Suprapubic skin (tissue), 4 donors: ENCODE measurements at regions not wholly inside any gene's neighbourhood (a gene's known extent, or its start where the extent isn't known, plus 50 kb on each side); places are given as distances from the start of the nearest gene placed in this dataset.

Experiments
- DNase-seq, 2 donors: peaks; one replicate each; pipeline ENCODE4 v3.0.0-alpha.2; 2019; ENCODE audit warnings: low spot score in 2 of 2
- H3K27ac ChIP-seq: fragments of 200-600 bp; sonication (generic); one replicate; pipeline ENCODE4 v1.5.1; 2019
- H3K27me3 ChIP-seq: fragments of 200-600 bp; sonication (generic); one replicate; pipeline ENCODE4 v1.5.1; 2019
- H3K36me3 ChIP-seq: fragments of 200-600 bp; sonication (generic); one replicate; pipeline ENCODE4 v1.5.1; 2019
- H3K4me1 ChIP-seq: fragments of 200-600 bp; sonication (generic); one replicate; pipeline ENCODE4 v1.5.1; 2019
- H3K4me3 ChIP-seq: fragments of 200-600 bp; sonication (generic); one replicate; pipeline ENCODE4 v1.5.1; 2019; ENCODE audit warnings: mild to moderate bottlenecking
- H3K9me3 ChIP-seq: fragments of 200-600 bp; sonication (generic); one replicate; pipeline ENCODE4 v1.5.1; 2019
- EP300 ChIP-seq: sonication (generic); formaldehyde crosslinking; IDR thresholded peaks from one replicate; pipeline ENCODE4 v1.6.1; 2017; ENCODE audit warnings: antibody characterized with exemption
- POLR2A ChIP-seq, 2 donors: fragments of 450-650 bp; IDR thresholded peaks; one replicate each; pipeline ENCODE4 v1.6.1; 2017; ENCODE audit warnings: antibody characterized with exemption in 2 of 2, mild to moderate bottlenecking in 2 of 2, moderate library complexity in 2 of 2
- POLR2AphosphoS5 ChIP-seq, 3 donors: sonication (generic); formaldehyde crosslinking; IDR thresholded peaks; one replicate each; pipeline ENCODE4 v1.6.1; 2017; ENCODE audit warnings: antibody characterized with exemption in 3 of 3
- WGBS: methylation state at CpG from one replicate; pipeline ENCODE4 v1.1.5; 2018; 5-methylcytosine and 5-hydroxymethylcytosine counted together
- TF ChIP-seq, protein P1 (sequence below), 2 donors: fragments of 200-600 bp in 1 of 2; fragments of 450-650 bp in 1 of 2; sonication (generic) in 1 of 2; IDR thresholded peaks; one replicate each; pipeline ENCODE4 v1.5.1; 2016 to 2019; ENCODE audit warnings: antibody characterized with exemption in 2 of 2, mild to moderate bottlenecking in 1 of 2, moderate library complexity in 1 of 2

DNA sequence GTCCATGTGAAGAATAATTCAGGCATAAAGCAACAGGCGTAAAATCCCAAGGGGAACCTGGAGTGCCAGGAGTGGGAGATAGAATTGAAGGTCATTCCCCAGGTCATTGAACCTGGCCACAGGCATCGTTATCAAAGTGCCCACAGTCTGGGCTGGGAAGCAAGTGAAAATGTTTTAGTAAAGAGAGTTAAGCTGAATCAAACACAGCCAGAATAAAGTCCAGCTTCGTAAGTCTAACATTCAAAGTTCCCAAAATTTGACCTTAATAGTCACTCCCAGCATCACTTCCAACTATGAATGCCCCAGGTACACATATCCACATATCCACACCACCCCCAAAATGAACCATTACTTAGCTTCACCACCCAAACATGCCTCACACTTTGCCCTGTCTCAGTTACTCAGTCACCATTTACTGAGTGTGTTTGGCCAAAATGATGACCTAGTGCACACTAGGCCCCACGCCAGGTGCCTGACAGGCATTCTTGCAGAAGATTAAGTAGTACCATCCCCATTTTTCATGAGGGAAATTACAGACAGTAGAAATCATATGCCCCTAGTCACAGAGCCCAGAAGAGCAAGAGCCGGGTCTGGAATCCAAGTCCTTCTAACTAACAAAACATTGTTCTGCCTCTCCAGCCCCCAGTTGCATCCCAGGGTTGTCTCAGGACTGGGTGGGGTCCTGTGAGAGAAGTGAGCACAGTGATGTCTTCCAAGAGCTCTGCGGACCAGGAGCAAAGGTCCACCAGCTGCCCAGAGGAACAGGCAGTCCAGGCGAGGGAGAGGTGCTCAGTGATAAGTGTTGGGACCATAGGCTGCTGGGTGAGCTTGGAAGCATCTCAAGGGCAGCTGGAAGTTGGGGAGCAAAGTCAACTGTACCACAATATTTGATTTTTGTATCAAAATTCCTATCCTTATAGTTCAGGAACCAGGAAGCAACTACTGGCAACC is 65.2 kb upstream of the MYCN start:
- Histone ChIP-seq H3K27ac (no peak overlapping the region), H3K36me3 (no peaks in the 10 kb centered on the region), H3K4me3 (no peak overlapping the region), H3K27me3 (no peaks in the 10 kb centered on the region), H3K4me1 (no peaks in the 10 kb centered on the region), H3K9me3 (no peaks in the 10 kb centered on the region)
- TF ChIP-seq, protein P1, sequence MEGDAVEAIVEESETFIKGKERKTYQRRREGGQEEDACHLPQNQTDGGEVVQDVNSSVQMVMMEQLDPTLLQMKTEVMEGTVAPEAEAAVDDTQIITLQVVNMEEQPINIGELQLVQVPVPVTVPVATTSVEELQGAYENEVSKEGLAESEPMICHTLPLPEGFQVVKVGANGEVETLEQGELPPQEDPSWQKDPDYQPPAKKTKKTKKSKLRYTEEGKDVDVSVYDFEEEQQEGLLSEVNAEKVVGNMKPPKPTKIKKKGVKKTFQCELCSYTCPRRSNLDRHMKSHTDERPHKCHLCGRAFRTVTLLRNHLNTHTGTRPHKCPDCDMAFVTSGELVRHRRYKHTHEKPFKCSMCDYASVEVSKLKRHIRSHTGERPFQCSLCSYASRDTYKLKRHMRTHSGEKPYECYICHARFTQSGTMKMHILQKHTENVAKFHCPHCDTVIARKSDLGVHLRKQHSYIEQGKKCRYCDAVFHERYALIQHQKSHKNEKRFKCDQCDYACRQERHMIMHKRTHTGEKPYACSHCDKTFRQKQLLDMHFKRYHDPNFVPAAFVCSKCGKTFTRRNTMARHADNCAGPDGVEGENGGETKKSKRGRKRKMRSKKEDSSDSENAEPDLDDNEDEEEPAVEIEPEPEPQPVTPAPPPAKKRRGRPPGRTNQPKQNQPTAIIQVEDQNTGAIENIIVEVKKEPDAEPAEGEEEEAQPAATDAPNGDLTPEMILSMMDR (IDR thresholded peaks at IDR 0.05) = no peak
- TF ChIP-seq EP300 (no peak), POLR2AphosphoS5 (IDR thresholded peaks at IDR 0.05) (no peak), POLR2A (IDR thresholded peaks at IDR 0.05) (no peak)
- no peak for DNase-seq
- 81% methylated on average over 6 of the region's 7 CpGs for WGBS

DNA sequence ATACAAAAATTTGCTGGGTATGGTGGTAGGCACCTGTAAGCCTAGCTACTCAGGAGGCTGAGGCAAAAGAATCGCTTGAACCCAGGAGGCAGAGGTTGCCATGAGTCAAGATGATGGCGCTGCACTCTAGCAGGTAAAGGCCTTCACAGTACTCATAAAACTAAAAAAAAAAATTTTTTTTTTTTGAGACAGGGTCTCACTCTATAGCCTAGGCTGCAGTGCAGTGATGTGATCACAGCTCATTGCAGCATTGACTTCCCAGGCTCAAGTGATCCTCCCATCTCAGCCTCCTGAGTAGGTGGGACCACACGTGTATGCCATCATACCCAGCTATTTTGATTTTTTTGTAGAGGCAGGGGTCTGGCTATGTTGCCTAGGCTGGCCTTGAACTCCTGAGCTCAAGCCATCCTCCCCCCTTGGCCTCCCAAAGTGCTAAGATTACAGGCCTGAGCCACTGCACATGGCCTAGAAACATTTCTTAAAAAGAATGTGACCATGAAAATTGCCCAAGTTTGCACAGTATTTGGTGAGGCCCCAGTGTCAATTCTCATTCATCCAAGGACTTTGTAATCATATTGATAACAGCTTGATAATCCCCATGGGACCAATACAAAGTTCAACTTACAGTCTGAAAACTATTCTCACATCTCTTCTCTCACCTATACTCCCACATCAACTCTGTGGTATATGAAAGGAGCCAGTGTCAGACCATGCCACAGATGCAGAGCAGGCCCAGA is 64.2 kb upstream of the MYCN start:
- 100% methylated on average over 3 of the region's 3 CpGs for WGBS
- no peak overlapping the region for H3K4me3 ChIP-seq
- no peaks in the 10 kb centered on the region for H3K27me3 ChIP-seq
- no peaks in the 10 kb centered on the region for H3K4me1 ChIP-seq
- H3K9me3 ChIP-seq = no peaks in the 10 kb centered on the region
- TF ChIP-seq POLR2A (IDR thresholded peaks at IDR 0.05) (no peak), EP300 (no peak), POLR2AphosphoS5 (IDR thresholded peaks at IDR 0.05) (no peak)
- TF ChIP-seq, protein P1 (IDR thresholded peaks at IDR 0.05) = no peak
- no peaks in the 10 kb centered on the region for H3K36me3 ChIP-seq
- no peak for DNase-seq
- H3K27ac ChIP-seq = no peak overlapping the region

DNA sequence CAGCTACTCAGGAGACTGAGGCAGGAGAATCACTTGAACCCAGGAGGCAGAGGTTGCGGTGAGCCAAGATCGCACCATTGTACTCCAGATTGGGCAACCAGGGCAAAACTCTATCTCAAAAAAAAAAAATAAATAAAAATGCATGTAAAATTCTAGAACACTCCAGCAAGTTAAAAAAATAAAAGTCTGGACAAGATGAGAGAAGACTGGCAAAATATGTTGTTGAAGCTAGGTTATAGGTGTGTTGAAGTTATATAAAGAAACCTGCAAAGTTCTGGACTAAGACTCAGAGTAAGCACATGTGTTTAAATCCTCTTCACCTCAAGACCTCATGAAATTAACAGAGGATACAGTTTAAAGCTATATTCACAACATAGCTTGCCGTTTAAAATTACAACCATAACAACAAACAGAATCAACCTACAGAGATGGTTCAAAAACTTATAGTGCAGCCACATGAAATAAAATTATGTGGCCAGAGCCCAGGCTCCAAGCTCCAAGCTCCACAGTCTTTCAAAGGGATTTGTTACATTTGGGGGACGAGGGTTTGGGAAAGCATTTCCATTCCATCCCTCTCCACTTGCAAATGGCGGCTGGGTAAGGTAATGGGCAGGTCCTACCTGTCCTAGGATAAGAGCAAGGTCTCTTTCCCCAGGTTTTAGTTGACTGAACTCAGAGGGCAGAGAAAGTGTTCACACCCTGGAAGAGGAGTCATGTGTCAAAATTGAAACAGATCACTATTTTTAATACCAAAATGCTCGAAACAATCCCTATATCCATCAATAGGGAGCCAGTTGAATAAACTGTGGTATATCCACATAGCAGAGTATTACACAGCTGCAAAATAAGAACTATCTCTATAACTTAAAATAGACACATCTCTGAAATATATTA is 59.9 kb upstream of the MYCN start:
- H3K4me1 ChIP-seq = no peaks in the 10 kb centered on the region
- DNase-seq = no peak
- no peak overlapping the region for H3K4me3 ChIP-seq
- no peaks in the 10 kb centered on the region for H3K9me3 ChIP-seq
- no peaks in the 10 kb centered on the region for H3K36me3 ChIP-seq
- H3K27me3 ChIP-seq = no peaks in the 10 kb centered on the region
- WGBS = 95% methylated on average over 6 of the region's 6 CpGs
- H3K27ac ChIP-seq = no peak overlapping the region
- no peak for TF ChIP-seq POLR2A (IDR thresholded peaks at IDR 0.05)
- no peak for TF ChIP-seq EP300
- TF ChIP-seq POLR2AphosphoS5 (IDR thresholded peaks at IDR 0.05) = no peak
- TF ChIP-seq, protein P1 (IDR thresholded peaks at IDR 0.05) = no peak

DNA sequence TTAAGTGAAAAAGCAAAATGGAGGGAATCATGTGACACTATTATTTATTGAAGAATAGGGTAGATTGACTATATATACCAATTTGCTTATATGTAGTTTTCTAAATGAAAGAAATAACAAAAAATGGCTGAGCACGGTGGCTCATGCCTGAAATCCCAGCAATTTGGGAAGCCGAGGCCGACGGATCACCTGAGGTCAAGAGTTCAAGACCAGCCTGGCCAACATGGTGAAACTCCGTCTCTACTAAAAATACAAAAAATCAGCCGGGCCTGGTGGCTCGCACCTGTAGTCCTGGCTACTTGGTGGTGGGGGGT is 59.3 kb upstream of the MYCN start:
- WGBS = 77% methylated on average over 7 of the region's 7 CpGs
- Histone ChIP-seq H3K4me3 (no peak overlapping the region), H3K9me3 (no peaks in the 10 kb centered on the region), H3K27me3 (no peaks in the 10 kb centered on the region), H3K27ac (no peak overlapping the region), H3K4me1 (no peaks in the 10 kb centered on the region), H3K36me3 (no peaks in the 10 kb centered on the region)
- no peak for DNase-seq
- TF ChIP-seq EP300 = no peak

DNA sequence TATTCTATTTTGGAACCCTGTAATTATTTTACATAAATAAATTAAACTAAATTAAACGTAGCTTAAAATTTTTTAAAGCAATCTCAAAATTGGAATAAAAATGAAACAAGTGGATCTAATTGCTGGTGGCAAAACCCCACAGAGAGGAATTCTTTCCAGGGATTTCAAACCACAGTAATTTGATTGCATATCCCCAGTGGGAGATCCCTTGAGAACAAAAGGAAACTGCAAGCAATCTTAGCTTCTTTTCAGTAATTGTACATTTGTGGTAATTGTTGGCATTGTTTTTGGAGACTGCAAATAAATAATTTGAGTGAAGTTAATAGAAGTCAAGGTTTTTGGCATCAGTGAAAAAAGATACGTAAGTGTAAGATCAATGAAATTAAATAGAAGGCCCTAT is 58.7 kb upstream of the MYCN start:
- H3K4me3 ChIP-seq = no peak overlapping the region
- H3K27me3 ChIP-seq = no peaks in the 10 kb centered on the region
- DNase-seq = no peak
- TF ChIP-seq, protein P1 (IDR thresholded peaks at IDR 0.05) = no peak
- TF ChIP-seq POLR2A (IDR thresholded peaks at IDR 0.05) = no peak
- no peak for TF ChIP-seq EP300
- TF ChIP-seq POLR2AphosphoS5 (IDR thresholded peaks at IDR 0.05) = no peak
- no peaks in the 10 kb centered on the region for H3K4me1 ChIP-seq
- 75% methylated on average over 2 of the region's 2 CpGs for WGBS
- no peaks in the 10 kb centered on the region for H3K36me3 ChIP-seq
- no peak overlapping the region for H3K27ac ChIP-seq
- H3K9me3 ChIP-seq = no peaks in the 10 kb centered on the region
